Aorta (tissue), 5 donors: ENCODE measurements at regions not wholly inside any gene's neighbourhood (a gene's known extent, or its start where the extent isn't known, plus 50 kb on each side); places are given as distances from the start of the nearest gene placed in this dataset.
A peak's percentile ranks its signal among the peaks of the same experiment; 100 is the strongest.

ENCODE experiments used
- ATAC-seq: fragments of 200-7000 bp; cut with Tn5 transposase; one replicate; pipeline ENCODE4 v1.9.1; 2022; ENCODE audit warnings: moderate library complexity; ENCODE audit not compliant: low FRiP score
- DNase-seq, 2 donors: peaks; one replicate each; pipeline ENCODE4 v3.0.0-alpha.2; 2020
- H3K27ac ChIP-seq, 2 donors: one replicate each; pipeline ENCODE4 v1.5.1; 2013; ENCODE audit warnings: low read length in 2 of 2, mild to moderate bottlenecking in 2 of 2, moderate library complexity in 2 of 2, control low read depth in 1 of 2, inconsistent platforms in 1 of 2, low read depth in 1 of 2
- H3K27me3 ChIP-seq, 2 donors: one replicate each; pipeline ENCODE4 v1.6.1; 2013; ENCODE audit warnings: control low read depth in 1 of 2, low read length in 1 of 2, mild to moderate bottlenecking in 1 of 2, moderate library complexity in 1 of 2; ENCODE audit not compliant: insufficient read depth in 2 of 2, control insufficient read depth in 1 of 2
- H3K36me3 ChIP-seq, 2 donors: one replicate each; pipeline ENCODE4 v1.6.1; 2013; ENCODE audit warnings: control low read depth in 1 of 2, low read length in 1 of 2, mild to moderate bottlenecking in 1 of 2; ENCODE audit not compliant: insufficient read depth in 2 of 2, control insufficient read depth in 1 of 2
- H3K4me1 ChIP-seq, 2 donors: one replicate each; pipeline ENCODE4 v1.6.1; 2013; ENCODE audit warnings: low read length in 2 of 2, control low read depth in 1 of 2, mild to moderate bottlenecking in 1 of 2, moderate library complexity in 1 of 2; ENCODE audit not compliant: insufficient read depth in 2 of 2, control insufficient read depth in 1 of 2
- H3K4me3 ChIP-seq, 2 donors: one replicate each; pipeline ENCODE4 v1.5.1; 2013; ENCODE audit warnings: low read length in 2 of 2, control low read depth in 1 of 2, mild to moderate bottlenecking in 1 of 2
- H3K9me3 ChIP-seq: one replicate; pipeline ENCODE4 v1.6.1; 2013; ENCODE audit warnings: mild to moderate bottlenecking, low read length; ENCODE audit not compliant: control insufficient read depth
- WGBS, 2 donors: extraction: QIAGEN DNeasy Blood & Tissue Kit; methylation state at CpG; one replicate each; pipeline ENCODE4 v1.1.7; 2013; 5-methylcytosine and 5-hydroxymethylcytosine counted together
- intact Hi-C, 2 donors: fragments of 100-400 bp; cut with DNase I; formaldehyde crosslinking; loops; one replicate each; pipeline versions ENCODE4 v1.14.2 to v1.15.0; 2022
- donor health status: healthy with polysubstance abuse.
- donor health status: Bipolar disorder and iron deficiency.
- donor health status: DM: no; HTN: no; CAD: no.
- donor health status: DM: no; HTN: no; CAD: no.
- donor health status: DM: yes; HTN: yes; CAD: no.

DNA sequence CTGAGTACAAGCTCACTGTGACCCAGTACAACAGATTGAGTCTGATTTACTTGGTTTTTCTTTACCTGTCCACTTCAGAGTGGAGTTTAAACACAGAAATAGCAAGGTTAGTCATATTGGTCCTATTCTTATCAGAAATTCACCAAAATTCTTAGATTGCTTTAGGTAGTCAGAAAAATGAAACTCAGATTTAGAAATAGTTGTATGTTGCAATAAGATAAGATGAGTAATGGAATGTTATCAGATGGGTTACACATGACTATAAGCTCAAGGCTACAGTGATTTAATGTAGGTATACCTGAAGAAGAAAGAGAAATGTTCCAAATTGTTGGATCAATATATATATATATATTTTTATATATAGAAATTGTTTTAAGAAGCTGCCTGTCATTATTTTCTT, 524.1 kb downstream of the LRFN5 start:
- no peaks in the 10 kb centered on the region for H3K36me3 ChIP-seq
- DNase-seq, result no peak
- no peaks in the 10 kb centered on the region for H3K27me3 ChIP-seq
- H3K4me1 ChIP-seq, result no peaks in the 10 kb centered on the region
- intact Hi-C loops, result no loop called here
- ATAC-seq, result no peak
- H3K27ac ChIP-seq, result no peak overlapping the region
- H3K4me3 ChIP-seq, result no peak overlapping the region
- H3K9me3 ChIP-seq, result no peaks in the 10 kb centered on the region

GRCh38 chr14:42123526-42123925, 516.9 kb downstream of the LRFN5 start:
- Histone ChIP-seq H3K36me3 (no peaks in the 10 kb centered on the region), H3K9me3 (no peaks in the 10 kb centered on the region), H3K4me1 (no peaks in the 10 kb centered on the region), H3K27ac (no peak overlapping the region), H3K4me3 (no peak overlapping the region), H3K27me3 (no peaks in the 10 kb centered on the region)
- ATAC-seq (no peak), DNase-seq (no peak)
- intact Hi-C loops, result no loop called here
- WGBS, 2 donors, result 63 to 68% methylated on average over 1 of the region's 1 CpG

GRCh38 chr14:42113358-42114069, 506.8 kb downstream of the LRFN5 start:
- H3K4me1 ChIP-seq, result no peaks in the 10 kb centered on the region
- no peaks in the 10 kb centered on the region for H3K36me3 ChIP-seq
- no peak overlapping the region for H3K27ac ChIP-seq
- peak in 1 of 2 donors; percentile 58 for DNase-seq
- ATAC-seq, result no peak
- no peak overlapping the region for H3K4me3 ChIP-seq
- intact Hi-C loops, result no loop called here
- WGBS, 2 donors, result 90 to 92% methylated on average over 50 to 60 of the region's 60 CpGs
- peaks cover 5% of the 10 kb centered on the region for H3K9me3 ChIP-seq
- peaks cover 0 to 2% of the 10 kb centered on the region in 2 donors for H3K27me3 ChIP-seq

DNA sequence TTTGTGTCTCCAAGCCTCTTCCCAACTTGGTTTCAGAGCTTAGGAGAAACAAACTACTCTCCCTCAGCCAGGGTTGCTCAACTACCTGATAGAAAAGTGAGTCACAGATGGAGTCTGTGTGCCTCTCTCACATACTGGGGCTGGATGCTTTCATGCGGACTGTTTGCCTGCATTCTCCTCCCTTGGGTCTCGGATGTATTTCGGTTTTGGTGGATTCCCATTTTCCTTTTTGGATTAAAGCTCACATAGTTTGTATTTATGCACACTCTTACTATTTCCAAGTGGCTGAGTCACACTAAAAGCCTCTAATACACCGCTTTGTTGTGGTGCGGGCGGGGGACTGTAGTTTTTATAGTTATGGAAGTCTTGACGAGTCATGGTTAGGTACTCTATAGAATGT, 505.4 kb downstream of the LRFN5 start:
- H3K9me3 ChIP-seq, result peaks cover 5% of the 10 kb centered on the region
- no peaks in the 10 kb centered on the region for H3K4me1 ChIP-seq
- DNase-seq (no peak), ATAC-seq (no peak)
- peaks cover 0 to 2% of the 10 kb centered on the region in 2 donors for H3K27me3 ChIP-seq
- intact Hi-C loops, result no loop called here
- H3K36me3 ChIP-seq, result no peaks in the 10 kb centered on the region
- no peak overlapping the region for H3K27ac ChIP-seq
- 88 to 90% methylated on average over 7 of the region's 7 CpGs for WGBS, 2 donors
- H3K4me3 ChIP-seq, result no peak overlapping the region

DNA sequence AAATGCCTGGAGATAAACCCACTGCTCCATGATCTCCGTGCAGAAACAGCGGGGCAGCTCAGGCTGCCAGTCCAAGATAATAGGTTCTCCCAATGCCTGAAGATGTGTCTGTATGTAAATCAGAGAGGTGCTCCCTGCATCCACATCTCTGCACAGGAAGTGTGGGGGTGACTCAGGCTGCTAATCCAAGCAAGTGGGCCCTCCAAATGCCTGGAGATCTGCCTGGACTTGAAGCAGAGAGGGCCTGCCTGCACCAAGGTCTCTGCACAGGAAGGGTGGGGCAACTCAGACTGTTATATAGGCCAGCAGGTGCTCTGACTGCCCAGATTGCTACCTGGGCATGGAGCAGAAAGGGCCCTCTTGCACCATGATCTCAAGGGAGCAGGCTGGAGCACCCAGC, 504.7 kb downstream of the LRFN5 start:
- H3K36me3 ChIP-seq, result no peaks in the 10 kb centered on the region
- peaks cover 0 to 2% of the 10 kb centered on the region in 2 donors for H3K27me3 ChIP-seq
- intact Hi-C loops, result no loop called here
- WGBS, 2 donors, result 84 to 88% methylated on average over 2 of the region's 2 CpGs
- ATAC-seq (no peak), DNase-seq (no peak)
- no peak overlapping the region for H3K4me3 ChIP-seq
- H3K4me1 ChIP-seq, result no peaks in the 10 kb centered on the region
- H3K27ac ChIP-seq, result no peak overlapping the region
- peaks cover 5% of the 10 kb centered on the region for H3K9me3 ChIP-seq

- Histone ChIP-seq H3K4me3 (no peak overlapping the region), H3K36me3 (no peaks in the 10 kb centered on the region), H3K27me3 (peaks cover 0 to 2% of the 10 kb centered on the region in 2 donors), H3K27ac (no peak overlapping the region), H3K4me1 (no peaks in the 10 kb centered on the region), H3K9me3 (peaks cover 5% of the 10 kb centered on the region)
- 46 to 50% methylated on average over 1 of the region's 1 CpG for WGBS, 2 donors
- intact Hi-C loops, result no loop called here
- ATAC-seq (no peak), DNase-seq (no peak)
These were observed 503.5 kb downstream of the LRFN5 start for GRCh38 chr14:42110167-42110566.

GRCh38 chr14:42095155-42095554, 488.5 kb downstream of the LRFN5 start:
- 79 to 89% methylated on average over 2 of the region's 2 CpGs for WGBS, 2 donors
- DNase-seq (no peak), ATAC-seq (peak; percentile 26)
- Histone ChIP-seq H3K9me3 (no peaks in the 10 kb centered on the region), H3K4me3 (no peak overlapping the region), H3K4me1 (peaks cover 0 to 1% of the 10 kb centered on the region in 2 donors), H3K27ac (no peak overlapping the region), H3K36me3 (no peaks in the 10 kb centered on the region), H3K27me3 (no peaks in the 10 kb centered on the region)
- intact Hi-C loops, result no loop called here

DNA sequence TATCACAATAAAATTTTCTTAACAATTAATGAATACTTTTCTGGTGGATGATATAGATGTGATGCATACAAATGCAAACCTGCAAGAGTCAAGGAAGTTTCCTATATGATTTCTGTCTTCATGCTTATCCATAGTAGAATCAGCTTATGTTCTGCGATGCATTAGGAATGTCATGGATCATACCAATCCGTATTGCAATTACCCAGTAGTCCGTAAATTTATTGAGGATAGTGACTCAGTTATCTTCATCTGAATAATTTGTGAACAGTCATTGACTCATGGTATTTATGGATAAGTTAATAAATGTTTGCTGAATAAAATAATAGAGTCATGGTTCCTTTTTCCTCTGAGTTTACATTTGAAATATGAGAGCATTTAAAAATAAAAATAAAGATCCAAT, 483.4 kb downstream of the LRFN5 start:
- Histone ChIP-seq H3K27ac (no peak overlapping the region), H3K27me3 (no peaks in the 10 kb centered on the region), H3K36me3 (no peaks in the 10 kb centered on the region), H3K4me1 (peaks cover 0 to 1% of the 10 kb centered on the region in 2 donors), H3K4me3 (no peak overlapping the region), H3K9me3 (no peaks in the 10 kb centered on the region)
- intact Hi-C loops, result no loop called here
- ATAC-seq (no peak), DNase-seq (no peak)
- WGBS, 2 donors, result 84 to 86% methylated on average over 3 of the region's 3 CpGs

DNA sequence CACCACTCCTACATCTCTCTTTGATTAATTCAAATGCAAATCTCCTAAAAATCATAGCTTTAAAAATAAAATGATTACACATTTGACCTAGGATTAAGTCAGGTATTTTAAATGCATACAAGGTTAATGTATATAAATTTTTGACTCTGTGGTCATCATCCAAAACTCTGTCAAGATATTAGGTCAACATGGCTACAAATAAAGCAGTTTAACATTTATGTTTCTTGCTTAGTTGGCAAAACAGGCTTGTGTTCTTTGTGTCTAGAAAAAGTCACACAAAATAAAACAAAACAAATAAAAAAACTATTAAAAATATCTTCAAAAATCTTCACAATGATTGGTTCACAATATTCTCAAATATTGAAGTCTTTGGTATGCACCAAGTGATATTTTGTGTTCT, 473.2 kb downstream of the LRFN5 start:
- no peak overlapping the region for H3K4me3 ChIP-seq
- H3K27ac ChIP-seq, result no peak overlapping the region
- no peaks in the 10 kb centered on the region for H3K9me3 ChIP-seq
- no peak for ATAC-seq
- intact Hi-C loops, result no loop called here
- H3K4me1 ChIP-seq, result no peaks in the 10 kb centered on the region
- H3K36me3 ChIP-seq, result no peaks in the 10 kb centered on the region
- no peaks in the 10 kb centered on the region for H3K27me3 ChIP-seq
- DNase-seq, result no peak
